HL-60 (cell line): ENCODE measurements at regions not wholly inside any gene's neighbourhood (a gene's known extent, or its start where the extent isn't known, plus 50 kb on each side); places are given as distances from the start of the nearest gene placed in this dataset.

Experiments
- CTCF ChIP-seq: IDR thresholded peaks from one replicate; pipeline ENCODE4 v1.5.1; 2011; ENCODE audit warnings: low read length, control low read depth, inconsistent platforms; ENCODE audit not compliant: insufficient read depth
- GABPA ChIP-seq: IDR thresholded peaks from 2 replicates; pipeline ENCODE4 v1.6.1; 2012; ENCODE audit warnings: low read depth
- POLR2AphosphoS5 ChIP-seq: IDR thresholded peaks from 2 replicates; pipeline ENCODE4 v1.6.1; 2012; ENCODE audit warnings: low read depth
- REST ChIP-seq: IDR thresholded peaks from 2 replicates; pipeline ENCODE4 v1.6.1; 2012; ENCODE audit warnings: low read depth; ENCODE audit not compliant: insufficient replicate concordance

DNA sequence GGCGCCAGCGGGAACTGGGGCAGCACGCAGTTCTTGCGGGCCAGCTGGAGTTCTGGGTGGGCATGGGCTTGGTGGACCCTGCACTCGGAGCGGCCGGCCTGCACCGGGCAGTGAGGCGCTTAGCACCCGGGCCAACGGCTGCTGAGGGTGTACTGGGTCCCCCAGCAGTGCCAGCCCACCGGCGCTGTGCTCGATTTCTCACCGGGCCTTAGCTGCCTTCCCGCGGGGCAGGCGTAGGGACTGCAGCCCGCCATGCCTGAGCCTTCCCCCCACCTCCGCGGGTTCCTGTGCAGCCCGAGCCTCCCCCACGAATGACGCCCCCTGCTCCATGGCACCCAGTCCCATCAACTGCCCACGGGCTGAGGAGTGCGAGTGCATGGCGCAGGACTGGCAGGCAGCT is 168.8 kb downstream of the CD24 start:
- TF ChIP-seq CTCF, result no peak
- no peak for TF ChIP-seq POLR2AphosphoS5
- no peak for TF ChIP-seq GABPA
- TF ChIP-seq REST, result no peak
